ENCODE measurements at regions not wholly inside any gene's neighbourhood (a gene's known extent, or its start where the extent isn't known, plus 50 kb on each side); places are given as distances from the start of the nearest gene placed in this dataset.
A peak's percentile ranks its signal among the peaks of the same experiment; 100 is the strongest.

DNA sequence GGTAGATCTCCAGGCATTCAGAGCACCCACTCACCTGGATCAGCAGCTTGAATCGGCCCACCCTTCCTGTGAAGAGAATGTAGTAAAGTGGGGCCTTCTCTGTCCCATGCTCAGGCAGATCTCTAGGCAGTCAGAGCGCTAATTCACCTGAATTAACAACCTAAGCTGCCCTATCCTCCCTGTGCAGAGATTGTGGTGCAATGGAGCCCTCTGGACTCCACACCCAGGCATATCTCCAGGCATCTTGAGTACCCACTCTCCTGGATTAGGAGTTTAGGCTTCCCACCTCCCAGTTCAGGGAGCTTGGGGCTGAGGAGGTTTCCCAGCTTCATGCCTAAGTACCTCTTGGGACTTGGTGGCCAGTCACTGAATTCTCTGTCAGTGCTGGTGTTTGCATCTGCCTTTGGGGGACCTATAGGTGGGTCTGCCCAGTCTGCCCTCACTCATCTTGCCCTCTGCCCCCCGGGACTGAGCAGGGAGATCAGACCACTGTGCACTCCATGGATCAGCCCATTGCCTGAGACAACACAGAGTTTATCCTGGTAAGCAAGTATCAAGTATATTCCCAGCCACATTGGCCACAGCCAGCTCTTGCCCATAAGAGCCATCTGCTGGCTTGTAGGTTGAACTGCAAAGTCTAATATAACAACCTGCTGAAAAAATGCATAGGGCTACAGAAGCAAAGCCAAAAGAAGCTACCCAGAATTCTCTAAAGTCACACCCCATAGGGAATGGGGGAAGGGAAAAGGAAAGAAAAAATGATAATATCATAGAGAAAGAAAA, 372.9 kb downstream of the KLHL13 start:
- no peaks in the 10 kb centered on the region for H3K27me3 Mint-ChIP-seq (ENCODE audit: low read depth)
- H3K36me3 Mint-ChIP-seq (ENCODE audit: low read depth) = peaks cover 16% of the 10 kb centered on the region
- no peaks in the 10 kb centered on the region for H3K4me1 Mint-ChIP-seq
- H3K9me3 Mint-ChIP-seq = peaks cover 26% of the 10 kb centered on the region
- H3K27ac Mint-ChIP-seq (ENCODE audit: unreplicated experiment) = no peak overlapping the region
- peak; percentile 57 for TF ChIP-seq CTCF (conservative IDR thresholded peaks at IDR 0.05)
- DNase-seq (ENCODE audit: low read depth, low spot score) = no peak
- H3K4me3 Mint-ChIP-seq = no peak overlapping the region

DNA sequence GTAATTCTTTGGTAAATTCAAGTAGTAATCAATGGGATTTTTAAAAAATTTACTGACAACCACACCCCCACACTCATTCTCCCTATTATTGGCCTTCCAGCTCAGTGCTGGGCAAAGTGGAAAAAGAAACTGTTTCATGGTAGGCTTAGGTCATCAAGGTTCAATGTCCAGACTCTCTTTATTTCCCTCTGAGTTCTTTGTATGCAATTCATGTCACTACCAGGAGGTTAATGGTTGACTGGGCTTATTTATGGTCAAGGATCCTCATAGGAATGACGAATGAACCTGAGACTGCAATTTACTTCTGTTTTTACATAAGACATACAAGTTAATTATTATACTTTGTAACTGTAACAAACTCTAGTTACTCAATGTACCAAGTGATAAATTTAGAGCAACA, 403.2 kb downstream of the KLHL13 start:
- no peak overlapping the region for H3K4me3 Mint-ChIP-seq
- peaks cover 14% of the 10 kb centered on the region for H3K4me1 Mint-ChIP-seq
- no peak overlapping the region for H3K27ac Mint-ChIP-seq (ENCODE audit: unreplicated experiment)
- H3K36me3 Mint-ChIP-seq (ENCODE audit: low read depth) = no peaks in the 10 kb centered on the region
- no peak for DNase-seq (ENCODE audit: low read depth, low spot score)
- peaks cover 6% of the 10 kb centered on the region for H3K9me3 Mint-ChIP-seq
- no peaks in the 10 kb centered on the region for H3K27me3 Mint-ChIP-seq (ENCODE audit: low read depth)
- TF ChIP-seq CTCF (conservative IDR thresholded peaks at IDR 0.05) = no peak

- Mint-ChIP-seq H3K4me1 (peaks cover 14% of the 10 kb centered on the region), H3K36me3 (ENCODE audit: low read depth) (no peaks in the 10 kb centered on the region), H3K27me3 (ENCODE audit: low read depth) (no peaks in the 10 kb centered on the region), H3K27ac (ENCODE audit: unreplicated experiment) (no peak overlapping the region), H3K4me3 (no peak overlapping the region), H3K9me3 (peaks cover 9% of the 10 kb centered on the region)
- no peak for TF ChIP-seq CTCF (conservative IDR thresholded peaks at IDR 0.05)
- no peak for DNase-seq (ENCODE audit: low read depth, low spot score)
These were observed 404.8 kb downstream of the KLHL13 start for GRCh38 chrX:117711782-117712181.

- H3K4me3 Mint-ChIP-seq = no peak overlapping the region
- no peak for TF ChIP-seq CTCF (conservative IDR thresholded peaks at IDR 0.05)
- no peak overlapping the region for H3K27ac Mint-ChIP-seq (ENCODE audit: unreplicated experiment)
- DNase-seq (ENCODE audit: low read depth, low spot score) = no peak
- peaks cover 14% of the 10 kb centered on the region for H3K4me1 Mint-ChIP-seq
- H3K36me3 Mint-ChIP-seq (ENCODE audit: low read depth) = no peaks in the 10 kb centered on the region
- H3K27me3 Mint-ChIP-seq (ENCODE audit: low read depth) = no peaks in the 10 kb centered on the region
- H3K9me3 Mint-ChIP-seq = peaks cover 11% of the 10 kb centered on the region
These were observed 408.5 kb downstream of the KLHL13 start for GRCh38 chrX:117707948-117708743.

DNA sequence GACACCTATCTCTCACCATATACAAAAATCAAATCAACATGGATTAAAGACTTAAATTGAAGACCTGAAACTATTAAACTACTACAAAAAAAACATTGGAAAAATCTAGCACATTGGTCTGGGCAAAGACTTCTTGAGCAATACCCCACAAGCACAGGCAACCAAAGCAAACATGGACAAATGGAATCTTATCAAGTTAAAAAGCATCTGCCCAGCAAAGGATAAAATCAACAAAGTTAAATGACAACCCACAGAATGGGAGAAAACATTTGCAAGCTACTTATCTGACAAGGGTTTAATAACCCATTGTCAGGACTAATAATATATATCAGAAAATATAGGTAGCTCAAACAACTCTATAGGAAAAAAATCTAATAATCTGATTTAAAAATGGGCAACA, 415.6 kb downstream of the KLHL13 start:
- Mint-ChIP-seq H3K9me3 (peaks cover 11% of the 10 kb centered on the region), H3K27ac (ENCODE audit: unreplicated experiment) (no peak overlapping the region), H3K4me1 (no peaks in the 10 kb centered on the region), H3K4me3 (no peak overlapping the region), H3K27me3 (ENCODE audit: low read depth) (no peaks in the 10 kb centered on the region), H3K36me3 (ENCODE audit: low read depth) (peaks cover 7% of the 10 kb centered on the region)
- TF ChIP-seq CTCF (conservative IDR thresholded peaks at IDR 0.05) = no peak
- no peak for DNase-seq (ENCODE audit: low read depth, low spot score)

Measured in neural crest cell (in vitro differentiated cells).